ENCODE measurements at regions not wholly inside any gene's neighbourhood (a gene's known extent, or its start where the extent isn't known, plus 50 kb on each side); places are given as distances from the start of the nearest gene placed in this dataset.

GRCh38 chr9:95724253-95724991 is 151.1 kb upstream of the ERCC6L2 start (continued):
- TF ChIP-seq NFAT5 (CRISPR knock-in tag; IDR thresholded peaks at IDR 0.05) (no peak), HMG20B (CRISPR knock-in tag; conservative IDR thresholded peaks at IDR 0.05) (no peak), ZNF101 (CRISPR knock-in tag; IDR thresholded peaks at IDR 0.05; ENCODE audit: borderline replicate concordance, low read depth) (no peak), ZBTB14 (CRISPR knock-in tag; IDR thresholded peaks at IDR 0.05) (no peak), ZNF570 (CRISPR knock-in tag; IDR thresholded peaks at IDR 0.05; ENCODE audit: borderline replicate concordance) (no peak), SPEN (CRISPR knock-in tag; IDR thresholded peaks at IDR 0.05; ENCODE audit: low read depth) (0 out of 2 replicates have a peak, but pooled peaks have one; percentile 22), NBN (conservative IDR thresholded peaks at IDR 0.05) (no peak), ZC3H13 (CRISPR knock-in tag; IDR thresholded peaks at IDR 0.05) (no peak), ZNF704 (CRISPR knock-in tag; IDR thresholded peaks at IDR 0.05; ENCODE audit: borderline replicate concordance) (no peak), ZNF775 (CRISPR knock-in tag; IDR thresholded peaks at IDR 0.05; ENCODE audit: borderline replicate concordance) (no peak), SIX4 (CRISPR knock-in tag; IDR thresholded peaks at IDR 0.05) (peak; percentile 38; the same call in 1 of the 2 replicates), ETV6 (CRISPR knock-in tag; conservative IDR thresholded peaks at IDR 0.05) (peak; percentile 66; the same call in 1 of the 2 replicates), FOXM1 (CRISPR knock-in tag; IDR thresholded peaks at IDR 0.05) (no peak), ZNF24 (IDR thresholded peaks at IDR 0.05) (no peak), ZFP82 (CRISPR knock-in tag; IDR thresholded peaks at IDR 0.05; ENCODE audit: borderline replicate concordance) (no peak), PRPF4 (IDR thresholded peaks at IDR 0.05; ENCODE audit: low read depth, low read length, poor library complexity, severe bottlenecking) (no peak), DMAP1 (CRISPR knock-in tag; IDR thresholded peaks at IDR 0.05) (no peak), CENPX (CRISPR knock-in tag; IDR thresholded peaks at IDR 0.05) (no peak), ZNF749 (CRISPR knock-in tag; IDR thresholded peaks at IDR 0.05; ENCODE audit: borderline replicate concordance) (no peak), ZNF253 (CRISPR knock-in tag; IDR thresholded peaks at IDR 0.05; ENCODE audit: borderline replicate concordance) (no peak), ZNF180 (CRISPR knock-in tag; IDR thresholded peaks at IDR 0.05; ENCODE audit: borderline replicate concordance, low read depth) (no peak), ZSCAN31 (CRISPR knock-in tag; IDR thresholded peaks at IDR 0.05; ENCODE audit: low read depth) (no peak), PCBP2 (optimal IDR thresholded peaks at IDR 0.05; ENCODE audit: low read depth, low read length, poor library complexity, severe bottlenecking) (no peak)

Measured in HepG2 (cell line).